ENCODE measurements at regions not wholly inside any gene's neighbourhood (a gene's known extent, or its start where the extent isn't known, plus 50 kb on each side); places are given as distances from the start of the nearest gene placed in this dataset.

GRCh38 chr12:46933947-46934346 lies 108.2 kb upstream of the SLC38A4 start:
- no peak for TF ChIP-seq POLR2A (IDR thresholded peaks at IDR 0.05)
- no peak for TF ChIP-seq CTCF (IDR thresholded peaks at IDR 0.05)
